ENCODE measurements at regions not wholly inside any gene's neighbourhood (a gene's known extent, or its start where the extent isn't known, plus 50 kb on each side); places are given as distances from the start of the nearest gene placed in this dataset.

GRCh38 chr7:127512663-127513062 is 72.7 kb downstream of the GCC1 start:
- DNase-seq (ENCODE audit: low spot score): no peak
- ChIA-PET CTCF (interaction anchor here (0.7 kb wide), 1 partner anchor 8 kb away, joined by 3 read pairs; no protein-coding TSS in a partner anchor), POLR2A (ENCODE audit: low non-redundant PET) (no interaction called here)
- TF ChIP-seq CTCF (conservative IDR thresholded peaks at IDR 0.05; ENCODE audit: low read depth): no peak
- H3K27ac ChIP-seq: no peak overlapping the region

GRCh38 chr7:127504715-127505114 is 80.7 kb downstream of the GCC1 start:
- DNase-seq (ENCODE audit: low spot score): peak; percentile 9
- peak; percentile 28; the same call in 1 of the 2 replicates for TF ChIP-seq CTCF (conservative IDR thresholded peaks at IDR 0.05; ENCODE audit: low read depth)
- POLR2A ChIA-PET (ENCODE audit: low non-redundant PET): no interaction called here
- CTCF ChIA-PET: interaction anchor here (1.1 to 1.9 kb wide), 2 partner anchors 10 to 27 kb away, joined by 5 to 6 read pairs; no protein-coding TSS in a partner anchor
- no peak overlapping the region for H3K27ac ChIP-seq

GRCh38 chr7:127501817-127502216 is 83.6 kb downstream of the GCC1 start:
- no peak for DNase-seq (ENCODE audit: low spot score)
- no peak for TF ChIP-seq CTCF (conservative IDR thresholded peaks at IDR 0.05; ENCODE audit: low read depth)
- POLR2A ChIA-PET (ENCODE audit: low non-redundant PET): no interaction called here
- no peak overlapping the region for H3K27ac ChIP-seq
- CTCF ChIA-PET: interaction anchor here (0.6 kb wide), 1 partner anchor 225 kb away, joined by 8 read pairs; no protein-coding TSS in a partner anchor

- no peak for TF ChIP-seq CTCF (conservative IDR thresholded peaks at IDR 0.05; ENCODE audit: low read depth)
- ChIA-PET POLR2A (ENCODE audit: low non-redundant PET) (no interaction called here), CTCF (interaction anchor here (0.5 kb wide), 1 partner anchor 86 kb away, joined by 3 read pairs; no protein-coding TSS in a partner anchor)
- no peak overlapping the region for H3K27ac ChIP-seq
- no peak for DNase-seq (ENCODE audit: low spot score)
Observed at GRCh38 chr7:127487381-127487780, 94.9 kb upstream of the ZNF800 start.

- H3K27ac ChIP-seq: no peak overlapping the region
- CTCF ChIA-PET: interaction anchor here (0.5 to 0.6 kb wide), 3 partner anchors 12 to 719 kb away, joined by 3 to 4 read pairs (median 3); no protein-coding TSS in a partner anchor
- DNase-seq (ENCODE audit: low spot score): peak; percentile 15
- peak; percentile 12; the same call in 1 of the 2 replicates for TF ChIP-seq CTCF (conservative IDR thresholded peaks at IDR 0.05; ENCODE audit: low read depth)
- POLR2A ChIA-PET (ENCODE audit: low non-redundant PET): no interaction called here
Observed at GRCh38 chr7:127486654-127487053, 94.1 kb upstream of the ZNF800 start.

- no peak overlapping the region for H3K27ac ChIP-seq
- no peak for DNase-seq (ENCODE audit: low spot score)
- TF ChIP-seq CTCF (conservative IDR thresholded peaks at IDR 0.05; ENCODE audit: low read depth): no peak
- CTCF ChIA-PET: no interaction called here
- POLR2A ChIA-PET (ENCODE audit: low non-redundant PET): no interaction called here
Observed at GRCh38 chr7:127485482-127485881, 93.0 kb upstream of the ZNF800 start.

Measured in RWPE1 (cell line).